ENCODE measurements at regions not wholly inside any gene's neighbourhood (a gene's known extent, or its start where the extent isn't known, plus 50 kb on each side); places are given as distances from the start of the nearest gene placed in this dataset.

DNA sequence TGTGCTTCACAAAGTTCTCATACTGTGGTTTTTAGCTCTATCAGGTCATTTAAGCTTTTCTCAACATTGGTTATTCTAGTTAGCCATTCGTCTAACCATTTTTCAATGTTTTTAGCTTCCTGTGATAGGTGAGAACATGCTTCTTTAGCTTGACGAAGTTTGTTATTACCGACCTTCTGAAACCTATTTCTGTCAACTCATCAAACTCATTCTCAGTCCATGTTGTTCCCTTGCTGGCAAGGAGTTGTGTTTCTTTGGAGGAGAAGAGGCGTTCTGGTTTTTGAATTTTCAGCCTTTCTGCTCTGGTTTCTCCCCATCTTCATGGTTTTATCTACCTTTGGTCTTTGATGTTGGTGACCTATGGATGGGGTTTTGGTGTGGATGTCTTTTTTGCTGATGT is 120.9 kb downstream of the NFKBIZ start:
- TF ChIP-seq, protein P1, sequence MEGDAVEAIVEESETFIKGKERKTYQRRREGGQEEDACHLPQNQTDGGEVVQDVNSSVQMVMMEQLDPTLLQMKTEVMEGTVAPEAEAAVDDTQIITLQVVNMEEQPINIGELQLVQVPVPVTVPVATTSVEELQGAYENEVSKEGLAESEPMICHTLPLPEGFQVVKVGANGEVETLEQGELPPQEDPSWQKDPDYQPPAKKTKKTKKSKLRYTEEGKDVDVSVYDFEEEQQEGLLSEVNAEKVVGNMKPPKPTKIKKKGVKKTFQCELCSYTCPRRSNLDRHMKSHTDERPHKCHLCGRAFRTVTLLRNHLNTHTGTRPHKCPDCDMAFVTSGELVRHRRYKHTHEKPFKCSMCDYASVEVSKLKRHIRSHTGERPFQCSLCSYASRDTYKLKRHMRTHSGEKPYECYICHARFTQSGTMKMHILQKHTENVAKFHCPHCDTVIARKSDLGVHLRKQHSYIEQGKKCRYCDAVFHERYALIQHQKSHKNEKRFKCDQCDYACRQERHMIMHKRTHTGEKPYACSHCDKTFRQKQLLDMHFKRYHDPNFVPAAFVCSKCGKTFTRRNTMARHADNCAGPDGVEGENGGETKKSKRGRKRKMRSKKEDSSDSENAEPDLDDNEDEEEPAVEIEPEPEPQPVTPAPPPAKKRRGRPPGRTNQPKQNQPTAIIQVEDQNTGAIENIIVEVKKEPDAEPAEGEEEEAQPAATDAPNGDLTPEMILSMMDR (IDR thresholded peaks at IDR 0.05): no peak
- TF ChIP-seq POLR2A (IDR thresholded peaks at IDR 0.05): no peak
- TF ChIP-seq POLR2AphosphoS5 (IDR thresholded peaks at IDR 0.05): no peak
